COLO668 (cell line): ENCODE measurements at regions not wholly inside any gene's neighbourhood (a gene's known extent, or its start where the extent isn't known, plus 50 kb on each side); places are given as distances from the start of the nearest gene placed in this dataset.
"Not testable (repeated sequence)": the region's sequence is repeated elsewhere in the genome, so short reads cannot be mapped to it uniquely, and the experiment has no call there.

Experiments used
- DNase-seq: peaks from one replicate; lab custom pipeline; 2025; ENCODE audit not compliant: unreplicated experiment; lab: John Stamatoyannopoulos, UW

GRCh38 chr6:164408868-164409267 lies 900.5 kb downstream of the C6orf118 start:
- no peak for DNase-seq

DNA sequence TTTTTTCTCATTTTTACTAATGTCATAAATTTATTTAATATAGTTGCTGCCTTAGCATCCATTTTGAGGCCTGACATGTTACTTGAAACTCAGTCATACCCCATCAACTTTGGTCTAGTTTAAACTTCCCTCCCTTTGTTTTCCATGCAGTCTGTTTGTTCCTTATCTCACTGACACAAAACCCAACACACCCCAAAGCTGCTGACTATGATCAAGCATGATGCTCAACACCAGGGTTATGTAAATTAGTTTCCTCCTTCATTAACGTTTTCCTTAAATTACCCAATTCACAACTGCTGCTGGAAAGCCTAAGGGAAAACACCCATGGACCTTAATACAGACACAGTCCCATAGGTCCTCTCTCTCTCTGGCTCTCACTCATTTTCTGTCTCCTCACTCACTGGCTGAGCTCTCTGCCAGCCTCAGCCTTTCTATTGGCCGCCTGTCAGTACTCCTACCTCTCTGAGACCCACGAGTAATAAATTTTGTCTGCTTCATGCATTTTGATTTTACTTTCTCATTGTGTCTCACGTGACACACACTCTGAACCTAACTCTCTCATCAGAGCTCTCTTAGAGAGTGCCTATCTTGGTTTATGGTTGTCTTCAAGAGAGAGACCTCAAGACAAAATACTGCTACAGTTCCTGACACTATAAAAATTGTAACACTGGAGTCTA lies 904.5 kb downstream of the C6orf118 start:
- no peak for DNase-seq

DNA sequence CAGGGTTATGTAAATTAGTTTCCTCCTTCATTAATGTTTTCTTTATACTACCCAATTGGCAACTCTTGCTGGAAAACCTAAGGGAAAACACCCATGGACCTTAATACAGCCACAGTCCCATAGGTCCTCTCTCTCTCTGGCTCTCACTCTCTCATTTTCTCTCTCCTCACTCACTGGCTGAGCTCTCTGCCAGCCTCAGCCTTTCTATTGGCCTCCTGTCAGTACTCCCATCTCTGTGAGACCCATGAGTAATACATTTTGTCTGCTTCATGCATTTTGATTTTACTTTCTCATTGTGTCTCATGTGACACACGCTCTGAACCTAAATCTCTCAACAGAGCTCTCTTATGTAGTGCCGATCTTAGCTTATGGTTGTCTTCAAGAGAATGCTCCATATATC lies 907.5 kb downstream of the C6orf118 start:
- DNase-seq, result no peak

DNA sequence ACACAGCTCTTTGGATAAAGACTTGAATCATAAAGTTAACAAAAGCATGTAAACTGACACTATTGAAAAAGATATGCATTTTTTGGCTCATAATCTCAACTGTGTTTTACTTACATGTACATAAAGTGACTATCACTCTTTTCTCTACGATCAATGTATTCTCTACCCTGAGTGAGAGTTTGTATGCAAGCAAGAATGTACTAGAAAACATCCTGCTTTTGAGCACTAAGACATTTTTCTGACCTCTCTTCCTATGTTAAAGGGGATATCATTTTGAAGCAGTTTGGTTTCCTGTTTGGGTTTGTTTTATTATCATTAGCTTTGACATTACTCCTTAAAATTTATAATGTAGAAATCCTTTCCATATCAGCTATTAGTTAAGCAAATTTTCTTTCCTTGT lies 910.8 kb downstream of the C6orf118 start:
- DNase-seq, result no peak

DNA sequence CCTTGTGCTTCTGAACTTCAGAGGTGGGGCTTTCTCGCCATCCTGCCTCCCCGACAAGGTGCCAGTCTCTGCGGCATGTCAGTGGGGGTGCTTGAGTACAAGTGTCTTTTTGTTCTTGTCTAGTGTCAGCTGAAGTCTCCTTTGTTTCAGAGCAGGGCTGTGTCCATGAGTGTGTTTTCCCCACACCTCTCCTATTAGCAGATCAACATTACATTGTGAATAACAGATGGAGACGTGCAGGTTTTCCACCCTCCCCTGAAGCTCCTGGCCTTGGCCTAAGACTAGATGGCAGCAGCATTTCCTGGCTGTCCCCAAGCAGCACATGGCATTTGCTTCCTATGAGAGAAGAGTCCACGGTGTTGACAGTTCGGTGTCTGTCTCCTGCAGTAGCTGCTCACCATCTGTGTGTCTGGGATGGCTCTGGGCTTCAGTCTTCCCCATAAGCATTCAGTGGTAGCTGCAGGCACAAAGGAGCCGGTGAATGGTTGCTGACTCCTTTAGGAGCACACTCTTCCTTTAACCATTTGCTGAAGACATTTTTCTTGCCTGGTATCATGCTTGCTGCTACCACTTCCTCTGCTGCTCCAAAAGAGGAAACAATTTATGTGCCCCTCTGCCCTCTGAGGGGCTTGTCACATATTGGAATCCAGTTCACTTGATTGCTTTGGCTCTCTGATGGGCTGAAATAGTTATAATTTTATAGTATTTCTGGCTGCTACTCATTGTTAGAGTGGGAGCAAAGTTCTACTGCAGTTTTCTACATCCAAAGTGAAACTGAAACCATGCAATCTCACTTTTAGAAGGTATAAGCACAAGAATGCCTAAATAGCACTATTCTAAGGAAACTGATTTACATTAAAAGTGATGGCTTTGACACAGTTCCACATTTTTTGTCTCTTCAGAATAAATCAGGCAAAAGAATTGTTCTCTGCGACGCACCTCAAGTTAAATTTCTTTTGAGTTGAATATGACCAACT lies 913.0 kb downstream of the C6orf118 start:
- no peak for DNase-seq

DNA sequence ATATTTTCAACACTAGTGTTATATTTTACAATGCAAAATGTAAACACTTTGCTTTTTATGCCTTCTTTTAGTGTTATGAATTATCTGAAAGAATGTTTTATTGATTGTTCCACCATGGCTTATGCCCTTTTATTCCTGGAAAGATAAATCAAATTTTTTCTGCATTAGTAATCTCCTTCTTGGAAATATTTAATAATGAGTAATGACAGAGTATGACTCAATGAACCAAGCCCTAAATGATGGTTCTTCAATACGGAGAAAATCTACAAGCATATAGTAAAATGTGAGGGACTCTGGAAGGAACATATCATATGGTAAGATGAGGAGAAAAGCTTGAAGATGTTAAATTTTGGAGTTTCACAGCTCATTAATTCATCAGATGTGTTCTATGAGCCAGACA lies 929.6 kb downstream of the C6orf118 start:
- DNase-seq, result no peak

DNA sequence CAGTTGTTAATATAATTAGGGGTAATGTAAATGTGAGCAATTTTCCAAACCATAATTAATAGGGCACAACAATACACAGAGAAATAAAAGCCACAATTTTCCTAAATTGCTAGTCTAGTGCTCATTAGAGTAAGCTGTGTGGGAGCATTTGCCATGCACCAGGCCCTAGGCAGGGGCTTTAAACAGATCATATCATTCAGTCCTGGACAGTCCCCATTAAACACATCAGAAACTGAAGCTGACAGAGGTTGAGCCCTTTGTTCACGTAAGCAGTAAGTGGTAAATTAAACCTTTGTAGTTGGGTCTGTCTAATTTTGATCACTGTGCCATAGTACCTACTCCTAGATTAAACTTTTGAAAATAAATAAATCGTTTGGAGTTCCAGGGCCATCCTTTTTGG lies 931.1 kb downstream of the C6orf118 start:
- no peak for DNase-seq

GRCh38 chr6:164377348-164377918 lies 932.0 kb downstream of the C6orf118 start:
- no peak for DNase-seq

DNA sequence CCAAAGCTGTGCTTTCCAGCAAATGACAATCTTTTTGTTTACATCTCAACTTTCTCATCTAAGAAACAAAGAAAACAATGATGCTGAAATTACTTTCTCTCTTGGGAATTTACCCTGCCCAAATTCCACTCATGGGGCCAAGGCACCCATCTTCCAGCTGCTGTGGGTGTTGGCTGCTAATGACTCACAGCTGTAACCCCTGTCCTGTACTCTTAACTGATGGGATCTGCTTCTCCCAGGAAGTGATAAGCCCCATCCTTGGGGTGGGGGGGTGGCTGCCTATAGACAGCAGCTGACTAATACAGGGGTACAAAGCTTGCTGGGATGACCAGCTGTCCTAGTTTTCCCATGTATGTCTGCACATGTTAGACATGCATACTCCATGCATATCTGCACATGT lies 938.6 kb downstream of the C6orf118 start:
- no peak for DNase-seq

DNA sequence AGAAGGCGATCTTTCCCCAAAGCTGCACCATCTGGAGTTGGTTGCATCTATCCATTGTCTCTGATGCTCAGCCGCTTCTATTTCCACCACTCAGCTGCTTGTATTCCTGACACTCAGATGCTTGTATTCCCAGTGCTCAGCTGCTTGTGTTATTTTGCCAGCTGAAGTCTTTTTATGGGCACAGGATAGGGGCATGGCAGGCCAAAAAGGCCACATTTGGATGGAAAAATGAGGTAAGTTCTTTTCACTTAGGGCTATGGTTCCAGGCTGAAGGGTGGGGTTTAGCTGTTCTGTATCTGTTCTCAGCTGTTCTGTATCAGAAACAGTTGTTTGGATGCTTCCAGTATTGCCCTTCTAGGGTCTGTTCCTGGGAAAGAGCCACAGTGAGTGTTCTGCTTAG lies 944.9 kb downstream of the QKI start:
- no peak for DNase-seq

DNA sequence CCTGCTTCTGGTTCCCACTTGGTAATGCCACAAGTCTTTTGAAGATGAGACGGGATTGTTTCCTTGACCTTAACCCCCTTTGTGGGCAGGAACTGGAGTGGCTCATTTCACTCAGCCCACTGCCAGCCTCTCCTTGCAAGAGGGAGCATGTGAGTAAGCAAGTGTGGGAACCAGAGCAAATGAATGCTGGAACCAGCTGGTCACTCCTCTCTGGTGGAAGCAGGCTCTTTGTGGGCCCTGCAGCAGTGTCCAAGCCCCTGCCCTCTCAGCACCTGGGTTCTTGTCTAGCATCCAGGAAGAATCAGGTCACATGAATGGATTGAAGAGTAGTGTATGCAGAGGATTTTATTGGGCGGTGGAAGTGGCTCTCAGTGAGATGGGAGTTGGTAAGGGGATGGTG lies 944.5 kb downstream of the QKI start:
- DNase-seq, result no peak

- no peak for DNase-seq
These were observed 942.3 kb downstream of the QKI start for GRCh38 chr6:164356814-164357213.

DNA sequence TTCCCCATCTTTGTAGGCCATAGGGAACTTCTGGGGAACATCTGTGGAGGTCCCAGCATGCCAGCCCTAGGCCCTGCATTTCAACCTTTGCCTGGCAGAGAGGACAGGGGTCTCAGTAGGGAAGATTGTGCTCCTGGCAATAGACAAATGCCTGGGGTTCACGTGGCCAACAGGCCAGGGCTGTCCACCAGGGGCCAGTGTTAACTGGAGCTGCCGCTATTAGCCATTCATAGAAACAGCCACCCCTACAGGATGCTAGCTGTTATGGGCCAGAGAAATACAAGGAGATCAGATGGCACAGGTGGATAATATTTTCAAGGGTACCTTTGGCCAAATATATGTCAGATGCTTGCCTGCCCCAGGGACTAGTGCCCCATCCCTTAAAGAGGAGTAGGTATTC lies 932.9 kb downstream of the QKI start:
- DNase-seq, result no peak

GRCh38 chr6:164346631-164347030 lies 932.1 kb downstream of the QKI start:
- no peak for DNase-seq

- DNase-seq, result no peak
These were observed 931.4 kb downstream of the QKI start for GRCh38 chr6:164345806-164346496.

GRCh38 chr6:164345327-164345726 lies 930.8 kb downstream of the QKI start:
- DNase-seq, result no peak

- no peak for DNase-seq
These were observed 930.3 kb downstream of the QKI start for GRCh38 chr6:164344801-164345291.

- DNase-seq, result not testable (repeated sequence)
These were observed 924.9 kb downstream of the QKI start for GRCh38 chr6:164339442-164339841.

DNA sequence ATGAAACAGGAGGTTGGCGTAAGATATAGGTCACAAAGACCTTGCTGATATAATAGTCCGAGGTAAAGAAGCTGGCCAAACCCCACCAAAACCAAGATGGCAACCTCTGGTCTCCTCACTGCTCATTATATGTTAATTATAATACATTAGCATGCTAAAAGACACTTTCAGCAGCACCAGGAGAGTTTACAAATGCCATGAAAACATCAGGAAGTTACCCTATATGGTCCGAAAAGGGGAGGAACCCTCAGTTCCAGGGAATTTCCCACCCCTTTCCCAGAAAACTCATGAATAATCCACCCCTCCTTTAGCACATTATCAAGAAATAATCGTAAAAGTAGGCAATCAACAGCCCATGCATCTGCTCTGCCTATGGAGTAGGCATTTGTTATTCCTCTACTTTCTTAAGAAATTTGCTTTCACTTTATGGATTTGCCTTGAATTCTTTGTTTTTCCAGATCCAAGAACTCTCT lies 923.4 kb downstream of the QKI start:
- DNase-seq, result no peak

- no peak for DNase-seq
These were observed 922.8 kb downstream of the QKI start for GRCh38 chr6:164337024-164337924.
